ENCODE measurements at regions not wholly inside any gene's neighbourhood (a gene's known extent, or its start where the extent isn't known, plus 50 kb on each side); places are given as distances from the start of the nearest gene placed in this dataset.

GRCh38 chr2:13056259-13056843, 339.6 kb downstream of the TRIB2 start:
- WGBS (ENCODE audit: extremely low coverage, insufficient read length, low lambda C conversion rate) = no CpG with 5 or more reads among the region's 3 CpGs
- Histone ChIP-seq H4K5ac (ENCODE audit: insufficient read length, low read depth, low read length) (no peak overlapping the region), H3K27me3 (ENCODE audit: insufficient read depth, low read length) (no peaks in the 10 kb centered on the region), H3K79me2 (ENCODE audit: insufficient read depth, low read length) (no peaks in the 10 kb centered on the region), H4K8ac (replicated peaks; ENCODE audit: insufficient read length, low read depth, low read length) (no peak overlapping the region), H3K9me3 (ENCODE audit: control insufficient read depth, low read depth, low read length) (no peaks in the 10 kb centered on the region), H3K23me2 (ENCODE audit: insufficient read length, low read depth, low read length, poor library complexity, severe bottlenecking) (no peaks in the 10 kb centered on the region), H3K9ac (ENCODE audit: extremely low read depth, insufficient read length, low read length) (no peak overlapping the region), H3K23ac (ENCODE audit: insufficient read length, low read depth, low read length) (no peak overlapping the region), H2AK5ac (ENCODE audit: insufficient read length, low read length) (no peak overlapping the region), H3K18ac (ENCODE audit: insufficient read length, low read depth, low read length) (no peak overlapping the region), H4K20me1 (ENCODE audit: control insufficient read depth, insufficient read depth, insufficient read length) (no peaks in the 10 kb centered on the region), H3K27ac (ENCODE audit: insufficient read length, low read depth, low read length) (no peak overlapping the region), H2BK12ac (ENCODE audit: insufficient read length, low read depth, low read length) (no peak overlapping the region), H3K79me1 (ENCODE audit: insufficient read depth, low read depth, low read length, poor library complexity, severe bottlenecking) (no peaks in the 10 kb centered on the region), H2BK20ac (ENCODE audit: low read depth, low read length, poor library complexity, severe bottlenecking) (no peak overlapping the region), H3K4me1 (ENCODE audit: insufficient read depth, low read length) (no peaks in the 10 kb centered on the region), H3T11ph (ENCODE audit: low read length) (no peak overlapping the region), H2BK5ac (ENCODE audit: insufficient read length, low read length) (no peak overlapping the region), H3K4ac (ENCODE audit: low read depth, low read length) (no peak overlapping the region), H2AFZ (ENCODE audit: low read length) (no peak overlapping the region), H3K14ac (ENCODE audit: insufficient read depth, low read length) (no peak overlapping the region), H2BK120ac (ENCODE audit: low read depth, low read length, poor library complexity, severe bottlenecking) (no peak overlapping the region), H3K56ac (ENCODE audit: insufficient read length, low read depth, low read length) (no peak overlapping the region), H4K91ac (ENCODE audit: insufficient read length, low read depth, low read length) (no peak overlapping the region), H3K4me2 (ENCODE audit: insufficient read depth, insufficient read length, low read length) (no peak overlapping the region), H2BK15ac (ENCODE audit: low read depth, low read length) (no peak overlapping the region)
- Mint-ChIP-seq H3K27me3 (ENCODE audit: low read depth) (no peaks in the 10 kb centered on the region), H3K4me1 (no peaks in the 10 kb centered on the region), H3K9me3 (no peaks in the 10 kb centered on the region), H3K27ac (no peak overlapping the region), H3K4me3 (no peak overlapping the region), H3K36me3 (ENCODE audit: insufficient read depth in 1 of 3, low read depth in 3 of 3) (no peaks in the 10 kb centered on the region)
- no peak for DNase-seq
- peak; percentile 72 for TF ChIP-seq CTCF (conservative IDR thresholded peaks at IDR 0.05)
